22Rv1 (cell line): ENCODE measurements at regions not wholly inside any gene's neighbourhood (a gene's known extent, or its start where the extent isn't known, plus 50 kb on each side); places are given as distances from the start of the nearest gene placed in this dataset.

Source experiments
- CTCF ChIP-seq: fragments of 450-650 bp; IDR thresholded peaks from 2 replicates; pipeline ENCODE4 v1.5.1; 2017; ENCODE audit warnings: mild to moderate bottlenecking
- ZFX ChIP-seq: fragments of 450-650 bp; IDR thresholded peaks from 2 replicates; pipeline ENCODE4 v1.6.1; 2017; ENCODE audit warnings: antibody characterized with exemption, borderline replicate concordance

GRCh38 chr7:33832271-33832721, 73.0 kb upstream of the BMPER start:
- TF ChIP-seq CTCF (no peak), ZFX (no peak)
